CD4-positive, alpha-beta T cell treated with Interferon gamma for 1 hour (primary cell): ENCODE measurements at regions not wholly inside any gene's neighbourhood (a gene's known extent, or its start where the extent isn't known, plus 50 kb on each side); places are given as distances from the start of the nearest gene placed in this dataset.

ENCODE experiments used
- DNase-seq: peaks from one replicate; pipeline ENCODE4 v3.0.0-alpha.2; 2020

DNA sequence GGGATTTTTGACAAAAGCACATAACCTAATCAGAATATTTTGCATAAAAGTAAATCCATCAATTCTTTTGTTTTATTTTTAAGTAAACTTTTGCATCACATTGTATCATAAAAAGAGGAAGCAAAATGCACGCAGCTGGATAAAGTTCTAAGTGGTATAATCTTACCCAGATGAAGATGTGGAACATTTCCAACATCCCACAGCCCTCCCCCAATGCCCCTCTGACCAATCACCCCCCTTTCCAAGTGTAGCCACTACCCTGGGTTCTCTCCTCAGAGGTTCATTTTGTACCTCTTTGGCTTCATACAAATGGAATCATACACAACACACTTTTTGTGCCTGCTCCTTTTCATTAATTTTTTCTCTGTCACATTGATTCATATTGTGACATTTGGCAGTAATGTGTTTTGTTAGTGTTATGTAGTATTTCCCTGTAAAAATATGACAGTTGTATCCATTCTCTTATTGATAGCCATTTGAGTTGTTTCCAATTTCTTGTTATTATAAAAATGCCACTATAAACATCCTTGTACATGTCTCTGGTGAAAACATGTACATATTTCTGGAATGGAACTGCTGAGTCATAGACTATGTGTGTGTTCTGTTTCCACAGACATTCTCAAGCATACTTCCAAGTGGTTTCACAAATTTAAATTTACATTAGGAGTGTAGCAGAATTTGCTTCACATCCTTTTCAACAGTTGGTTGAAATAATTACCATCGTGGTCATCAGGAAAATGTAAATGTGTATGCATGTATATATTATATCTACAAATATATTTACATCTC is 92.9 kb upstream of the SYNDIG1 start:
- DNase-seq, result no peak

DNA sequence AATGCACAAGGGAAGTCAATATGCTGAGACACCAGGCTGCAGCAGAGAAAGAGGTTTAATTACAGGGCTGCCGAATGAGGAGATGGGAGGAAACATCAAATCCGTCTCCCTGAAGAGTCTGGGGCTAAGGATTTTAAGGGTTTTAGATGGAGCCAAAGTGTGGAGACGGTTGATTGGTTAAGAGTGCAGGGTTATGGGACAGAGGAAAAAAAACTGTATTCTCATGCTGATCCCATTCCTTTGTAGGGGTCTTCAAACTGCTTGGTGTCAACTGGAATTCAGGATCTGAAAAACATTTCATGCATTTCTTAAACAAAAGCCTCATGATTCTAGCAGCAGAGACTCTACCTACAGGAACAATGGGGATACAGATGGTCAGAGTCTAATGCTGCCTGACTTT is 96.1 kb upstream of the SYNDIG1 start:
- no peak for DNase-seq

- no peak for DNase-seq
Observed at GRCh38 chr20:24370911-24371695, 98.3 kb upstream of the SYNDIG1 start.

- no peak for DNase-seq
Observed at GRCh38 chr20:24370249-24370648, 99.2 kb upstream of the SYNDIG1 start.

DNA sequence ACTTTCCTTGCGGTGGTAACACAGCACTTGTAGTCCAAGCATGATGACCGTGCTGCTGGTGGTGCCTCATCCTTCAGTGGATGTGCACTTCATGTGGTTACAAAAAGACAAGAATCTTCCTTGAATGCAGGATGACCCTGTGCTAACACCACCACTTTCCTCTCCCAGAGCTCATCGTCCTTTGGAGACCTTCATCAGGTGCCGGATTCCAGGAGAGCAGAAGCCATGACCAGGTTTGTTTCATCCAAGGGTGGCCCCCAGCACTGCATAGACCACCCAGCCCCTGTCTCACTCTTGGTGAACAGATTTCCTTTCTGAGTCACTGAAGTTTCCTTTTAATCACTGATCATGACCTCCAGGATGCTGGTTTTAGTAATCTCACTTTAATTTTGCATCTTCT is 101.2 kb upstream of the SYNDIG1 start:
- DNase-seq, result no peak

DNA sequence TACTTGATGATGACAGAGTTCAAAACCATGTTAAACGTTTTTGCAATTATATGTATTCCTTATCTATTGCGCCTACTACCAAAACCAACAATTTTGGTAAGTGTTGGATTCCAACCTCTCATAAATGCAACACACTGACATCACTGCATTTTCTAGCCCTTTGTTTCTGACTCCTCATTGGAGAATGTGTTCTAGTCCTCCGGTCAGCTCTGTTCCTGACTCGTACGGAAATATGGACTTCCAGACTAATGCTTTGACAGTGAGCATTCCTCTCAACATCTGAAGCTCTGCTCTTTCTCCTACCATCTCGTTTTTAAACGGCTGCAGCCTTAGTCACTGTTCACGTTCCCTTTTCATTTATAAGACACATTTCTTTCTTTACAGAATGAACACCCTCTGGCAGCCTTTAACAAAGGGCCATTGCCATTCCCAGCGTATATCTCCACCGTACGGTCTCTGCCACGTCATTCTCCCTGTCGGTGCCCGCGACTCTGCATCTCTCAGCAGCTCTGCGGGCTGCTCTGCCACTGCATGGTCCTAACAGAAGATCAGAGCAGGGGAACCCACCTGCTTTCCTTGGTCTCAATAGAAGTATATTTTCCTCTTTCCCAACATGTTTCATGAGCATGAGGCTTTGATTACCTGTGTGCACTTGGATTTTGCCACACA is 103.0 kb upstream of the SYNDIG1 start:
- DNase-seq, result no peak

- no peak for DNase-seq
Observed at GRCh38 chr20:24365670-24366069, 103.8 kb upstream of the SYNDIG1 start.

DNA sequence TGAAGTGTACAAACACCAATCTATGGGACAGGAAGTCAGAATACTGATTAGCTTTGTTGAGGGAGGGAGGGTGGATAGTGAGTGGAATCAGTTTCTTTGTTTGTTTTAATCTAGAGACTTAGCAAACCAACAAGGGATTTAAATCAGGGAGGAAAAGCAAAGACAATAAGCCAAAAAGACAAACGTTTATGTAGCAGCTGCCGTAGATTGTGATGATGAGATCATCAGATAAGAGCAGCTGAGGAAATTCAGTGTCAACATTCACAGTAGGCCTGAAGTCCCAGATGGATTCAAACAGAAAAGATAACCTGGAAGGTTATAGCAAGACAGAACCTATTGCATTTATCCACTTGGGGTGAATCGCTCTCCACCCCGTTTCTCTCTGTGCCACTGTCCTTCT is 104.9 kb upstream of the SYNDIG1 start:
- DNase-seq, result no peak

- DNase-seq, result no peak
Observed at GRCh38 chr20:24363031-24363430, 106.4 kb upstream of the SYNDIG1 start.

DNA sequence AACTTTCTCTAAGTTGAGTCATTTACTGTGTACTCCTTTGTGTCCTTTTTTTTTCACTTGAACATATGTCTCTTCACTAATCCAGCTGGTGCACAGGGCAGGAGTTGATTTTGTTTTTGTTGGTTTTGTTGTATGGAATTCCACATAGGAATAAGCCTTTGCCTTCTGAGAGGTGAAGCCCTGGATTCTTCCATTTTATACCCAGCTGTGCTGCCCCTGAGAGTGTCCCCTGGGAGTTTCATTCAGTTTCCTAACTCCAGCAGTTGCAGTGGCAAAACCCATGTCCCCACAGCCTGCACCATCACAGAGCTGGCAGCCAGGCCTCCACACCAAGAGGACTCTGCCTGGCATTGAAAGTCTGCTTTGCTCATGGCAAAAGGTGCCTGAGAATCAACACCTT is 107.3 kb upstream of the SYNDIG1 start:
- DNase-seq, result no peak

- no peak for DNase-seq
Observed at GRCh38 chr20:24361541-24361940, 107.9 kb upstream of the SYNDIG1 start.

GRCh38 chr20:24360531-24360930 is 108.9 kb upstream of the SYNDIG1 start:
- DNase-seq, result no peak

GRCh38 chr20:24359321-24360027 is 110.0 kb upstream of the SYNDIG1 start:
- DNase-seq, result no peak

- DNase-seq, result no peak
Observed at GRCh38 chr20:24357931-24358330, 111.5 kb upstream of the SYNDIG1 start.

DNA sequence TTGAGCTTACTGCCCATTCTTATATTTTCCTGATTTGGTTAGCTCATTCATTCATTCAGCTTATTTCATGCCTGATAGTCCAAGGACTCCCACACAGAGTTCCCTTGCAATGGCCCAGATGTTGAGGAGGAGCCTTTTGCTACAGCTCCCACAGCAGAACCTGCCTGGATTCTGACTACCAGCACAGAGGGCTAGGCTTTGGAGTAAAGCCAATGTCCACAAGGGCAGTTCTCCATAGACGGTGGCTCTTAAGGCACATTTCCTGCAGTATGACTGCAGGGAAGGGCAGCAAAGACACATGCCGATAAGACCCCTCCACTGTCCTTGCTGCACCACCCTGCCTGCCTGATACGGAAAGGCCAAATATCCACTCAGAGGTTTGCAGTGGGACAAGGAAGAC is 112.3 kb upstream of the SYNDIG1 start:
- no peak for DNase-seq

GRCh38 chr20:24353135-24353690 is 116.2 kb upstream of the SYNDIG1 start:
- DNase-seq, result no peak

GRCh38 chr20:24350923-24351368 is 118.5 kb upstream of the SYNDIG1 start:
- DNase-seq, result no peak

GRCh38 chr20:24341781-24342180 is 127.6 kb upstream of the SYNDIG1 start:
- DNase-seq, result no peak

DNA sequence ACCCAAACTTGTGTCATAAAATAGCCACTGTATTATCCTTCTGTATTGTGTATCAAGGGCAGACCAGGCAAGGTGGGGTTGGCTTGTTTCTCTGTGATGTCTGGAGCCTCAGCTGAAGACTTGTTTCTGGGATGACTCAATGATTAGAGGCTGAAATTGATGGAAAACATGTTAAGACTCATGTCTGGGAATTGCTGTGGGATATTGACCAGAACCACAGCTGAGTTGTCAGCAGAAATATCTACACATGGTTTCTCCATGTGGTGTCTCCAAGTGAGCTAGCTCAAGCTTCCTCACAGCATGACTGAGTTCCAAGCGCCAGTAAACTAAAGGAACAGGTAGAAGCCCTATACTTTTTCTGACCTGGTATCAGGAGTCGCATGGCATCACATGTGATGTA is 128.5 kb upstream of the SYNDIG1 start:
- DNase-seq, result no peak

DNA sequence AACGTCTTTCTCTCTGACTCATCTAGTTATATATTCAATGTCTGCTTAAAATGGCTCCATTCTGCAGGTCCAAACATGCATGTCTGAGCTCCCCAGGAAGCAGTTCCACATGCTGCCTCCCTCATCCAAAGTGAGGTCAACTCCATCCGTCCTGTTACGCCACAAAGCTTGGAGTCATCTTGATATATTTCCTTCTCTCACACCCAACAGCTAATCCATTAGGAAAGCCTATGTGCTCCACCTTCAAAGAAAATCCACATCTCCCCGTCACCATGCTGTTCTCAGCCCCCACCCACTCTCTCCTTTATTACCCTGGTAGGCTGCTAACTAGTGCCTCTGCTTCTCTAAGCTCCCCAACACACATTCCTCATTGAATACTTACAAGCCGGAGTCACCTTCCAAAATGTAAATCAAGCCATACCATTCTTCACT is 130.2 kb upstream of the SYNDIG1 start:
- no peak for DNase-seq

DNA sequence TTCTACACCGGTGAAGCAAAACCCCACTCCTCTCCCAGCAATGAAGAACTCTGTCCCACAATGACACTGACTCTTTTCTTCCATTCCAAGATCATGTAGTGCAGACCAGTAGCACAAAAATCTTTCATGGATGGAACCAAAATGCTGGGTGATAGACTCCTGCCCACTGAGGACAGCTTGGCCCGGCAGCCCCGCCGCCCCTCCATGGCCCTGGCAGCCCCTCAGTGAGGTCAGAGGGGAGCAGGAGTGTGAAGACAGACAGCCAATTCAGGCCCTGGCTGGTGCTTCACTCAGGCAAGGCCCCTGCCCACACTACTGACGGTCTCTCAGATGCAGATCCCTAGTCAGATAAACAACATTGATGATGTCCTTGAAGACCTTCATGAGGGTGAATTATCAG is 131.9 kb upstream of the SYNDIG1 start:
- DNase-seq, result no peak

GRCh38 chr20:24337069-24337468 is 132.4 kb upstream of the SYNDIG1 start:
- no peak for DNase-seq

GRCh38 chr20:24334830-24335229 is 134.6 kb upstream of the SYNDIG1 start:
- DNase-seq, result no peak
